ENCODE measurements at regions not wholly inside any gene's neighbourhood (a gene's known extent, or its start where the extent isn't known, plus 50 kb on each side); places are given as distances from the start of the nearest gene placed in this dataset.

GRCh38 chr4:163665101-163665500, 170.6 kb downstream of the TMA16 start:
- TF ChIP-seq CTCF (IDR thresholded peaks at IDR 0.05) (no peak), POLR2A (IDR thresholded peaks at IDR 0.05) (no peak)
- H3K4me3 ChIP-seq (ENCODE audit: low read depth, poor library complexity, severe bottlenecking): no peak overlapping the region
- 81 to 95% methylated on average over 2 of the region's 2 CpGs for WGBS, 2 donors
- intact Hi-C loops (cut with DNase I; ENCODE audit: low total_unique reads): no loop called here
- no peak for DNase-seq (ENCODE audit: low spot score in 2 of 2)

DNA sequence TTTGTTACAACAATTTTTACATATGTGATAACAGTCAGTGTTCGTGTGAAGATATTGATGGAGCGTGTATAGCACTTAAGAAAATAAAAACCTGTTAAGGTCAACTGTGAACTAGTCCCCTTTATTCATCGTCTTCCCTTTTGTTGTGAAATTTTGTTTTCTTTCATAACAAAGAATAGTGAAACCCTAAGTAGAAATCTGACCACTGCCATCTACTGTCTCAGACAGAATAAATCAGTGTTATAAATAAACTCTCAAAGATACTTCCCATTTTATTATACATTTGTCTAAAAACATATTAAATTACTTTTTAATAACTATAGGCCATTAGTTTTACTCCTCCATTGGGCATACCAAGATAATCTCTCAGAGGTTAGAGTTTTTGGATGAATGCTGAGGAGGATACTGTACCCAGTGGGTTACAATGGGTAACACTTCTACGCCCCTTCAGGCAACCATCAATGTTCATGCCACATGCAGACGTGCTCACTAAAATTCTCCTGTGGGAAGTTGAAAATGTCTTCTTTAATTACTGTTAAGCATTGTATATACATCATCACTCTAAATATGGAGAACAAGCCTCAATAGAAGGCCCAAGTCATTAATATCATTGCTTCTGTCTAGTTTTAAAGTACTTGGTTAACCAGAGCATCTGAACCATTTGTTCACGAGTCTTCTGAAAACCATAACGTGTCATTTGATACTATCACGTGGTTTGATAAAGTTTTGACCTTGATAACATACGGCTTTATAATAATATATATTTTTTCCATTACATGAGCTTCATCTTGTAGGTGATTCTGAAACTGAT, 171.2 kb downstream of the TMA16 start:
- 76 to 77% methylated on average over 9 of the region's 9 CpGs for WGBS, 2 donors
- intact Hi-C loops (cut with DNase I; ENCODE audit: low total_unique reads): no loop called here
- DNase-seq (ENCODE audit: low spot score in 2 of 2): no peak
- no peak overlapping the region for H3K4me3 ChIP-seq (ENCODE audit: low read depth, poor library complexity, severe bottlenecking)
- no peak for TF ChIP-seq CTCF (IDR thresholded peaks at IDR 0.05)
- no peak for TF ChIP-seq POLR2A (IDR thresholded peaks at IDR 0.05)

DNA sequence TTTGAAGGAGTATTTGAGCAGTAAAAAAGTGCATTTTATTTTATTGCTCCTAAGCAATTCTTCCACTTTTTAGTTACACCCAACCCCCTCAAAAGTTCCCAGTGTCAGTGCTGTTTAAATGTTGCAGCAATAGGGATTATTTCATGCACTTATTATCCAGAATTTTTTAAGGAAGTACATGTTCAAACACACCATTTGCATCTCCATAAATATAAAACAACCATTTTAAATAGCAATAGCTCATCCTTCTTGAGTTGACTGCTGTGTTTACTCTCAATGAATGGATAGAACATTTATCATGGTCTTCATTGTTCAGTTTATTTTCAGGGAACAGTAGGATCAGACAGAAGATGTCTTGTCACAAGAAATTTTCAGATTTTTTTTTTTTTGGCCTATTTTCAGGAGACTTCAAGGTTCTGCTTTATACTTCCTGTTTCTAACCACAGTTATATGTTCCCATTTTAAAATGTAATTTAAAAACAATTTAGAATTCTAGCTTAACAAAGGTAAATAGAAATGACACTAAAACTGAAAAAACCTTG, 171.9 kb downstream of the TMA16 start:
- H3K4me3 ChIP-seq (ENCODE audit: low read depth, poor library complexity, severe bottlenecking): no peak overlapping the region
- intact Hi-C loops (cut with DNase I; ENCODE audit: low total_unique reads): no loop called here
- no peak for TF ChIP-seq POLR2A (IDR thresholded peaks at IDR 0.05)
- TF ChIP-seq CTCF (IDR thresholded peaks at IDR 0.05): no peak
- DNase-seq (ENCODE audit: low spot score in 2 of 2): no peak

- no peak for DNase-seq (ENCODE audit: low spot score in 2 of 2)
- H3K4me3 ChIP-seq (ENCODE audit: low read depth, poor library complexity, severe bottlenecking): no peak overlapping the region
- 77 to 80% methylated on average over 3 of the region's 3 CpGs for WGBS, 2 donors
- intact Hi-C loops (cut with DNase I; ENCODE audit: low total_unique reads): no loop called here
- TF ChIP-seq CTCF (IDR thresholded peaks at IDR 0.05): no peak
- no peak for TF ChIP-seq POLR2A (IDR thresholded peaks at IDR 0.05)
Observed at GRCh38 chr4:163672751-163673150, 178.3 kb downstream of the TMA16 start.

DNA sequence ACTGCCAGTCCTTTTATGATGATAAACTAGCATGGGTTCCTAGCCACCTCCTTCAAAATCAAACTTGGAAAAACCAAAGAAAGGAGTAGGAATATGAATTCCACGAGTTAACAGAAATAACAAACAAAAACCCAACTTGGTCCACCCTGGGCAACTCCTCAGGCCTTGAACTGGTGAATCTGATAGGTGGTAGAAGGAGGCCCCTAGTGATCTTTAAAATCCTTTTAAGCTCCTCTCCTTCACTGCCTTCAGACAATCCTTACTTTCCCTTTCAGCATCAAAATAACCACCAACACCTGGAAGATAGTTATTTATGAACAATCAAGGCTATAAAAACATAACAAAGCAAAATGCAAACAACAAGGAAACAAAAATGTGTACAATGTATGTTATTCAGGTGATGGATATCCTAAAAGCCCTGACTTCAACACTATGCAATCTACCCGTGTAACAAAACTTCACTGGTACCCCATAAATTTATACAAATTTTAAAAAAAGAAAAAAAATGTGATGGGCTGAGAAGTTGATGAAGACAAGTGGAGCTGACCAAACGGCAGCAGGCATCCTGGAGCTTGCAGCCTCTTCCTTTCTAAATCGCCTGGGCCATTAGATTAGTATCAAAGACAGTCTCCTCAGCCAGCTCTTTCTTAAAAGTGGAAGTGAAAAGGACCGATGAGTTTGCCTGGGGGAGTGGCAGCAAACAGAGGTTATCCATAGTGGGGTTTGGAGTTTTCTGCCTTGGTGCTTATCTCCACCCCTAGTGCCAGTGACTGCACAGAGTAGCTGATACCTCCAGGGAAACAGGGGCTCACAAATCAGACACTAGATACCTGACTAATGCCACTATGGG, 179.6 kb downstream of the TMA16 start:
- no peak overlapping the region for H3K4me3 ChIP-seq (ENCODE audit: low read depth, poor library complexity, severe bottlenecking)
- no peak for DNase-seq (ENCODE audit: low spot score in 2 of 2)
- WGBS, 2 donors: 57 to 66% methylated on average over 5 of the region's 5 CpGs
- intact Hi-C loops (cut with DNase I; ENCODE audit: low total_unique reads): no loop called here
- TF ChIP-seq POLR2A (IDR thresholded peaks at IDR 0.05) (no peak), CTCF (IDR thresholded peaks at IDR 0.05) (no peak)
